ENCODE measurements at regions not wholly inside any gene's neighbourhood (a gene's known extent, or its start where the extent isn't known, plus 50 kb on each side); places are given as distances from the start of the nearest gene placed in this dataset.
"Not testable (repeated sequence)": the region's sequence is repeated elsewhere in the genome, so short reads cannot be mapped to it uniquely, and the experiment has no call there.

DNA sequence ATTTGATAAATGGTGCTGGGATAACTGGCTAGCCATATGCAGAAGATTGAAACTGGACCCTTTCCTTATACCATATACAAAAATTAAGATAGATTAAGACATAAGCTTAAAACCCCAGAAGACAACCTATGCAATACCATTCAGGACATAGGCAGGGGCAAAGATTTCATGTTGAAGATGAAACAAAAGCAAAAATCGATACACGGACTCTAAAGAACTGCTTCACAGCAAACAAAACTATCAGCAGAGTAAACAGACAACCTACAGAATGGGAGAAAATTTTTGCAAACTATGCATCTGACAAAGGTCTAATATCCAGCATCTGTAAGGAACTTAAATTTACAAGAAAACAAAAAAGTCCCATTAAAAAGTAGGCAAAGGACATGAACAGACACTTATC, 255.9 kb downstream of the TINAG start:
- not testable (repeated sequence) for DNase-seq (ENCODE audit: low read depth)

DNA sequence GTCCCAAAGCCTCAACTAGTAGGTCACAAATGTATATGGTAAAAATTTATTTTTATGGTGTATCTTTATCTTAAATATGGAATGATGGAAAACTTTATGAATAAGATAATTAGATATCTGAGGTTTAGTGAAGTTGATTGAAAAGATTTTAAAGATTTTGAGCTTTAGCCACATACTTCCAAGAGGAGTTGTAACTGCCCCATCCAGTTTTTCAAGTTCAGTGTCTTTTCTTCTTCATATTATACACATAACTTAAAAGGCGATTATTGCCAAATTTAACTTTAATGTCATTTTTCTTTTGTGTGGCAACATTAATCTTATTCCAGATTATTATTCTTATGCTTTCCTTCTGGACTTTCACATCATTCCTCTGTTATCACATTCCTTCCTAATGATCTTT, 266.4 kb downstream of the TINAG start:
- no peak for DNase-seq (ENCODE audit: low read depth)

- DNase-seq (ENCODE audit: low read depth): no peak
Measured at GRCh38 chr6:54578261-54578660, 268.3 kb upstream of the FAM83B start.

GRCh38 chr6:54579011-54579410, 267.6 kb upstream of the FAM83B start:
- no peak for DNase-seq (ENCODE audit: low read depth)

- no peak for DNase-seq (ENCODE audit: low read depth)
Measured at GRCh38 chr6:54586251-54586650, 260.3 kb upstream of the FAM83B start.

DNA sequence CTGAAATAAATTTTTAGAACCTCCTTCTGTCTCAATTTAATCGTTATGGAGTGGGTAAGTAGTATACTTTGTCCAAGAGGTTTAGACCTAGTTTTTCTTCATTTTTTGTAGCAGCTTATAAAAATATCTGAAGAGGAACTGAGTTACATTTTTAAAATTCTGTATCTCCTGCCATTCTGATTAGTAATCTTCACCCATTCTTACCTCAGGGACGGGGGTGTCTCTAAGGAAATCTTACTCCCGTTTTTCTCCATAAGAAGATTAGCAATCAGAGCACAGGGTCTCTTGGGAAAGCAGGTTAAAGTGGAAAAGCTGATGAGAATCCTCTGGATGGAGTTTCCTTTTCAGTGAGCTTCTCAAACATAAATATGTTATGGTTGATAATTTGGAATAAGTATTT, 259.3 kb upstream of the FAM83B start:
- DNase-seq (ENCODE audit: low read depth): no peak

DNA sequence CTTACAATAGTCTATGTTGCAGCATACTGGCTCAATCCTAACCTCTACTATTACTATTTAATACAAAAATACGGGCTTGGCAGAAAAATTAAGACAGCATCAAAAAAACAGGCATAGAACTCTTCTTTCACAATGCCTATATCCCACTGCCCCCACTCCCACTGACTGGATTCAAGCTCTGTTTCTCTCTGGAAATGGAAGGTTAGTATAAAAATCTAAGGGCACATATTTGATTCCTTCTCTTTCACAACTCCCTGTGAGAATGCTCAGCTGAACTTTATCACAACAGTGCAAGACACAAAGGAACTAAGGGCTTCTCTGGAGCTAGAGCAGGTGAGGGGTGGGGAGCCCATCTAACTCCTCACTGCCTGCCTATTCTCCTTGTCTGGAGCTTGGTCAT, 258.4 kb upstream of the FAM83B start:
- DNase-seq (ENCODE audit: low read depth): no peak

DNA sequence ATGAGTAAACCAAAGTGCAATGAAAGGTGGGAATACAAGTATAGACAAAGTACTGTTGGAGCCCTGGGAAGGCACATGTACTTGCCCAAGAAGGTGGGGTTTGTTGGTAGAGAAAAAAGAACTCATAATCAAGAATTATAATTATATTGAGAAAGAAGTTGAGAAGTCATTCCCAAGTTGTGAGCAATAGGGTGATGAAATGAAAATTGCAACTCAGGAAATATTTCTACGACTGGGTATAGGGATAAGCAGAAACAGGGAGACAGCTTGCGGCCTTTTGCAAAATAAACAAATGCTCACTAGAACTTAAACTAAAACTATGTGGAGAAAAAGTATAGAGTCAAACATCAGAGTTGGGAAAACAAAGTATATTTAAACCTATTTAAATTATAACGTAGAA, 250.7 kb upstream of the FAM83B start:
- no peak for DNase-seq (ENCODE audit: low read depth)

- no peak for DNase-seq (ENCODE audit: low read depth)
Measured at GRCh38 chr6:54598787-54599313, 247.7 kb upstream of the FAM83B start.

GRCh38 chr6:54601600-54602300, 244.8 kb upstream of the FAM83B start:
- no peak for DNase-seq (ENCODE audit: low read depth)

GRCh38 chr6:54602591-54602990, 244.0 kb upstream of the FAM83B start:
- no peak for DNase-seq (ENCODE audit: low read depth)

DNA sequence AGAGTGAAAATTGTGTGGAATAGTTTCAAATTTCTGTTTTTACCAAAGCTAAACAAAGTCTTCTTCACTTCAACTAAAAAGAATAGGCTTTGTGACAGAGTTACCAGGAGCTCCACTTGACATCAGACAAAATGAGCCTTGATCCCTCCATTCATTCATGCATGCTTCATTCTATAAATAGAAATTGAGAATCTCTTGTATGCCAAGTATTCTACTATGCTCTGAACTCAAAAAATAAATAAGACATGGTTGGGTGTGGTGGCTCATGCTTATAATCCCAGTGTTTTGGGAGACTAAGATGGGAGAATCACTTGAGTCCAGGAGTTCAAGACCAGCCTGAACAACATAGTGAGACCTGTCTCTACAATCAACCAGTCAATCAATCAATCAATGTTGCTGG, 236.6 kb upstream of the FAM83B start:
- no peak for DNase-seq (ENCODE audit: low read depth)

DNA sequence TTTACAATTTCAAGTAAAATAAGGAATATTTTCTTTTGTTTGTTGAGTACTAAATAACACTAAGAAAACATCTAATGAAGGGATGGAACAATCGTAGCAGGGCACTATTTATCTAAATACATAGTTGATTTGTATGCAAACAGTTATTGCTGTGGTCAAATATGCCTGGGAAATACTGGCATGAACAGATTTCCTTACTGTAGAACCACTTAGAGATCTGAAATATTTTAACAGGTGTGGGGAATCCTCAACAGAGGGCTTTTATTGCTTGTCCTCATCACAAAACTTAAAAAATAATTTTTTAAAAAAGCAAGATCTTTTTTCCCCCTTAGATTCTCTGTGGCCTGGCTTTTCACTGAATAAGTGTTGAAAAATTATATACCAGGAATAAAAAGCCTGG, 233.0 kb upstream of the FAM83B start:
- DNase-seq (ENCODE audit: low read depth): no peak

- DNase-seq (ENCODE audit: low read depth): no peak
Measured at GRCh38 chr6:54614499-54615195, 231.9 kb upstream of the FAM83B start.

DNA sequence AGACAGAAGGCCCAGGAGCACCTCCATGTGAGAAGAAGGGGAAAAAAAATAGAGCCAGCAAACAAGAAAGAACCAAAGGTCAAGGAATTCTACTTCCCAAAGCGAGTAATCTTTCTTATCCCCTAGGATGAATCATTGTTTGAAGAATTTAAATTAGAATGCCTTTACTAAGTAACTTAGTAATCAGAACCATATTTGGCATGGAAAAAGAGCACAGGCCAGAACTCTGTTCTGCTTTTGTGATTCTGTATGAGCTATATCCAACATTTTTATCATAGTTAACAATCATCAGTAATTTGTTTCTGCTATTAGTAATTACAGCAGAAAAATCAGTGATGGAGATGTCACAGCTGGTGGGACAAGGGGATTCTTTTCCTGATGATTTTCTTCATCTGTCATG, 228.8 kb upstream of the FAM83B start:
- DNase-seq (ENCODE audit: low read depth): no peak

DNA sequence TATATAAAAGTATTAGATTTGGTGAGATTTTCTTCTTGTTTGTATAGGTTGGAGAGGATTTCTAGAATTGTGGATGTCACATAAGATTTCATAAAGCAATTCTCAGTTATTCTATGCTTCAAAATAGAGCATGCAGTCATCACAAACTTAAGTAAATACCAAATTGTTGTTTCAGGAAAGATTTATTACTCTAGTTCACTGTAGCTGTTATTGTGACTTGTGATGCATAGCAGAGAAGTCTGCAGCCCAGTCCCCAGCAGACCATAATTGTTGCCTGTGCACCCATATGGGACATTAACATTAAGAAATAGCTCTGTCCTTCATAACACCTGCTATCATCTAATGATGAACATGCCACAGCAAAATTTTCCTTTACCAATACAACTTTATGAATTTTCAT, 228.0 kb upstream of the FAM83B start:
- no peak for DNase-seq (ENCODE audit: low read depth)

GRCh38 chr6:54619102-54619501, 227.5 kb upstream of the FAM83B start:
- no peak for DNase-seq (ENCODE audit: low read depth)

GRCh38 chr6:54621285-54621684, 225.3 kb upstream of the FAM83B start:
- DNase-seq (ENCODE audit: low read depth): no peak

- no peak for DNase-seq (ENCODE audit: low read depth)
Measured at GRCh38 chr6:54624216-54624615, 222.4 kb upstream of the FAM83B start.

GRCh38 chr6:54624779-54625178, 221.8 kb upstream of the FAM83B start:
- DNase-seq (ENCODE audit: low read depth): no peak

DNA sequence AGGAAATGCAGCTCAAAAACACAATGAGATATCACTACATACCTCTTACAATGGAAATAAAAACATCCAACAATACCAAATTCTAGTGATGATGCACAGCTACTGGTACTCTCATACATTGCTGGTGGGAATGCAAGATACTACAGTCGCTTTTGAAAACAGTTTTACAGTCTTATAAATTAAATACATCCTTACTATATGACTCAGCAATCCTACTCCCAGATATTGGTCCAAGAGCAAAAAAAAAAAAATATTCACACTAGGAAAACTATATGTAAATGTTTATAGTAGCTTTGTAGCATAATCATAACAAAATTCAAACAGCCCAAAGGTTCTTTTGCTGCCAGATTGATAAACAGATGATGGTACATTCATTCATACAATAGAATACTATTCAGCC, 217.4 kb upstream of the FAM83B start:
- DNase-seq (ENCODE audit: low read depth): no peak

DNA sequence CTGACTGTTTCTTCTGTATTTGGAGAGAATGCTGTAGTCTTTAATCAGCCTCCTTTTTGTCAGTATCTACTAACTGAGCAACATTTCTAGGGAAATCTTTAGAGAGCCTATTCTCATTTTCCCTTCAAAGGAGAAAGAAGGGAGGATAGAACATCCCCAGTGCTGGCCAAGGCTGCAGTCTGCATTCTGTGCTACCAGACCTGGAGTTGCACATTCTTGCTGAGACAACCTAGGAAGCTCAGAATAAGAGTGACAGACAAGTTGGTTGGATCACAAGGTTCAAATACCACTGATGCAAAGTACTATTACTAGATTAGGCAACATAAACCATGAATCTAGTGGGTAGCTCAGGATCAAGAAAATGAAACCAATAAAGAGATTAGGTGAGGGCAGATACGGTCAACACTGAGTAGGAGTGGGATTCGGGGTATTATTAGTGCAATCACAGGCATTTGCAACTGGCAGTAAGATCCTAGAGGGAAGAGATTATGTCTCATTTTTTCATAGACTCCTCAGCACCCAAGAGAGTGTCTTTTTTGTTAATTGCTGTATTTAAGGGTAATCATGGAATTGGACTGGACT, 213.5 kb upstream of the FAM83B start:
- DNase-seq (ENCODE audit: low read depth): no peak

- no peak for DNase-seq (ENCODE audit: low read depth)
Measured at GRCh38 chr6:54633601-54634000, 213.0 kb upstream of the FAM83B start.
